Subcutaneous abdominal adipose tissue (tissue), 5 donors: ENCODE measurements at regions not wholly inside any gene's neighbourhood (a gene's known extent, or its start where the extent isn't known, plus 50 kb on each side); places are given as distances from the start of the nearest gene placed in this dataset.
"Not testable (repeated sequence)": the region's sequence is repeated elsewhere in the genome, so short reads cannot be mapped to it uniquely, and the experiment has no call there.

Source experiments
- H3K27ac ChIP-seq: one replicate; pipeline ENCODE4 v1.7.0; 2013; ENCODE audit warnings: low read depth, mild to moderate bottlenecking, inconsistent platforms, low read length, moderate library complexity
- H3K27me3 ChIP-seq, 5 donors: one replicate each; pipeline ENCODE4 v1.7.0; 2013; ENCODE audit warnings: low read length in 5 of 5, inconsistent platforms in 1 of 5; ENCODE audit not compliant: control insufficient read depth in 5 of 5, insufficient read depth in 4 of 5
- H3K36me3 ChIP-seq, 5 donors: one replicate each; pipeline ENCODE4 v1.7.0; 2013; ENCODE audit warnings: low read length in 5 of 5; ENCODE audit not compliant: control insufficient read depth in 5 of 5, insufficient read depth in 5 of 5
- H3K4me1 ChIP-seq, 5 donors: one replicate each; pipeline ENCODE4 v1.7.0; 2013; ENCODE audit warnings: low read length in 5 of 5, mild to moderate bottlenecking in 3 of 5, moderate library complexity in 1 of 5; ENCODE audit not compliant: control insufficient read depth in 5 of 5, insufficient read depth in 5 of 5
- H3K4me3 ChIP-seq, 5 donors: one replicate each; pipeline ENCODE4 v1.7.0; 2013; ENCODE audit warnings: low read length in 5 of 5, low read depth in 1 of 5
- H3K9ac ChIP-seq, 5 donors: one replicate each; pipeline ENCODE4 v1.7.0; 2013; ENCODE audit warnings: low read length in 5 of 5, mild to moderate bottlenecking in 4 of 5, moderate library complexity in 3 of 5
- H3K9me3 ChIP-seq, 5 donors: one replicate each; pipeline ENCODE4 v1.7.0; 2013; ENCODE audit warnings: low read length in 5 of 5; ENCODE audit not compliant: control insufficient read depth in 5 of 5
- donor health status: healthy.
- donor health status: healthy.
- donor health status: healthy.
- donor health status: healthy.
- donor health status: healthy.

- peaks cover 0 to 2% (median 0%) of the 10 kb centered on the region in 5 donors for H3K27me3 ChIP-seq
- H3K27ac ChIP-seq, result no peak overlapping the region
- no peak overlapping the region for H3K9ac ChIP-seq
- H3K4me1 ChIP-seq, result no peaks in the 10 kb centered on the region
- H3K9me3 ChIP-seq, result no peaks in the 10 kb centered on the region
- H3K36me3 ChIP-seq, result no peaks in the 10 kb centered on the region
- H3K4me3 ChIP-seq, result no peak overlapping the region
These were observed 233.0 kb downstream of the EMX2 start for GRCh38 chr10:117775526-117775925.

- not testable (repeated sequence) for H3K4me1 ChIP-seq, H3K27me3 ChIP-seq, H3K9me3 ChIP-seq, H3K4me3 ChIP-seq, H3K27ac ChIP-seq, H3K9ac ChIP-seq, H3K36me3 ChIP-seq
These were observed 234.7 kb downstream of the EMX2 start for GRCh38 chr10:117777222-117777621.

- H3K27ac ChIP-seq, result no peak overlapping the region
- H3K36me3 ChIP-seq, result no peaks in the 10 kb centered on the region
- no peaks in the 10 kb centered on the region for H3K27me3 ChIP-seq
- H3K4me3 ChIP-seq, result no peak overlapping the region
- no peak overlapping the region for H3K9ac ChIP-seq
- no peaks in the 10 kb centered on the region for H3K9me3 ChIP-seq
- H3K4me1 ChIP-seq, result peaks cover 0 to 8% (median 4%) of the 10 kb centered on the region in 5 donors
These were observed 235.7 kb downstream of the EMX2 start for GRCh38 chr10:117778241-117778640.

- H3K27ac ChIP-seq, result no peak overlapping the region
These were observed 237.9 kb downstream of the EMX2 start for GRCh38 chr10:117780411-117780810.

GRCh38 chr10:117781216-117781831 is 238.8 kb downstream of the EMX2 start:
- no peaks in the 10 kb centered on the region for H3K9me3 ChIP-seq
- H3K27ac ChIP-seq, result no peak overlapping the region
- H3K4me3 ChIP-seq, result no peak overlapping the region
- peaks cover 0 to 8% (median 4%) of the 10 kb centered on the region in 5 donors for H3K4me1 ChIP-seq
- H3K9ac ChIP-seq, result no peak overlapping the region
- no peaks in the 10 kb centered on the region for H3K27me3 ChIP-seq
- H3K36me3 ChIP-seq, result no peaks in the 10 kb centered on the region

More at GRCh38 chr10:117780411-117780810, 237.9 kb downstream of the EMX2 start:
- Histone ChIP-seq H3K36me3 (no peaks in the 10 kb centered on the region), H3K4me3 (no peak overlapping the region), H3K27me3 (no peaks in the 10 kb centered on the region), H3K4me1 (peaks cover 0 to 8% (median 4%) of the 10 kb centered on the region in 5 donors), H3K9ac (no peak overlapping the region), H3K9me3 (no peaks in the 10 kb centered on the region)

GRCh38 chr10:117782276-117782675 is 239.7 kb downstream of the EMX2 start:
- Histone ChIP-seq H3K9me3 (no peaks in the 10 kb centered on the region), H3K4me3 (no peak overlapping the region), H3K27me3 (no peaks in the 10 kb centered on the region), H3K9ac (no peak overlapping the region), H3K4me1 (peaks cover 0 to 8% (median 4%) of the 10 kb centered on the region in 5 donors), H3K36me3 (no peaks in the 10 kb centered on the region), H3K27ac (no peak overlapping the region)

- no peak overlapping the region for H3K4me3 ChIP-seq
- H3K27me3 ChIP-seq, result peaks cover 0 to 2% (median 0%) of the 10 kb centered on the region in 5 donors
- H3K36me3 ChIP-seq, result no peaks in the 10 kb centered on the region
- H3K9me3 ChIP-seq, result no peaks in the 10 kb centered on the region
- peaks cover 0 to 8% (median 4%) of the 10 kb centered on the region in 5 donors for H3K4me1 ChIP-seq
- H3K27ac ChIP-seq, result no peak overlapping the region
- no peak overlapping the region for H3K9ac ChIP-seq
These were observed 241.3 kb downstream of the EMX2 start for GRCh38 chr10:117783698-117784395.

GRCh38 chr10:117784776-117785175 is 242.2 kb downstream of the EMX2 start:
- Histone ChIP-seq H3K4me1 (peaks cover 0 to 8% (median 4%) of the 10 kb centered on the region in 5 donors), H3K4me3 (no peak overlapping the region), H3K9me3 (no peaks in the 10 kb centered on the region), H3K27ac (no peak overlapping the region), H3K9ac (no peak overlapping the region), H3K36me3 (no peaks in the 10 kb centered on the region), H3K27me3 (peaks cover 0 to 2% (median 0%) of the 10 kb centered on the region in 5 donors)

GRCh38 chr10:117788911-117789310 is 246.4 kb downstream of the EMX2 start:
- Histone ChIP-seq H3K9ac (no peak overlapping the region), H3K4me3 (no peak overlapping the region), H3K27me3 (peaks cover 0 to 2% (median 0%) of the 10 kb centered on the region in 5 donors), H3K9me3 (no peaks in the 10 kb centered on the region), H3K4me1 (no peaks in the 10 kb centered on the region), H3K27ac (no peak overlapping the region), H3K36me3 (no peaks in the 10 kb centered on the region)

- H3K27me3 ChIP-seq, result peaks cover 0 to 2% (median 0%) of the 10 kb centered on the region in 5 donors
- H3K27ac ChIP-seq, result no peak overlapping the region
- H3K9ac ChIP-seq, result no peak overlapping the region
- no peaks in the 10 kb centered on the region for H3K36me3 ChIP-seq
- no peaks in the 10 kb centered on the region for H3K9me3 ChIP-seq
- no peak overlapping the region for H3K4me3 ChIP-seq
- H3K4me1 ChIP-seq, result no peaks in the 10 kb centered on the region
These were observed 247.6 kb downstream of the EMX2 start for GRCh38 chr10:117790179-117790578.
